ENCODE measurements at regions not wholly inside any gene's neighbourhood (a gene's known extent, or its start where the extent isn't known, plus 50 kb on each side); places are given as distances from the start of the nearest gene placed in this dataset.
"Not testable (repeated sequence)": the region's sequence is repeated elsewhere in the genome, so short reads cannot be mapped to it uniquely, and the experiment has no call there.

- no peak for DNase-seq
These were observed 58.8 kb downstream of the UQCRFS1 start for GRCh38 chr19:29154163-29154562.

DNA sequence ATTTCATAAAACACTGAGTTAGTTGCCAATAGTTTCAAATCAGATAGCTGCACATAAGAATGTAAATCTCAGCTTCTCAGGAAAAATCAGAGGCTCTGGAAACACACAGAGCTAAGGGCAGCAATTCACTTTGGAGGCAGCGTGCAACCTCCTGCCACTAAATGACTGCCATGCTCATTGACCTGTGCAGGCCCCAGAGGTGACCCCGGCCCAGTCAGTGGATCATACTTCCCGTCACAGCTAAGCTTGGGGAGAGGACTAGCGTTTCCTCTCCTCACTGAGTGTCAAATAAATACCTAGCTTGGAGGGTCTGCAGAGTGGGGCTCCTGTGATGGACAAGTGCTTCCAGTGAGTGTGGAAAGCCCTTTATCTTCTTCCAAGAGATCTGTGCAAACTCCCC, 67.2 kb downstream of the UQCRFS1 start:
- no peak for DNase-seq

GRCh38 chr19:29143183-29143582, 69.8 kb downstream of the UQCRFS1 start:
- DNase-seq = no peak

GRCh38 chr19:29139227-29139626, 73.7 kb downstream of the UQCRFS1 start:
- no peak for DNase-seq

DNA sequence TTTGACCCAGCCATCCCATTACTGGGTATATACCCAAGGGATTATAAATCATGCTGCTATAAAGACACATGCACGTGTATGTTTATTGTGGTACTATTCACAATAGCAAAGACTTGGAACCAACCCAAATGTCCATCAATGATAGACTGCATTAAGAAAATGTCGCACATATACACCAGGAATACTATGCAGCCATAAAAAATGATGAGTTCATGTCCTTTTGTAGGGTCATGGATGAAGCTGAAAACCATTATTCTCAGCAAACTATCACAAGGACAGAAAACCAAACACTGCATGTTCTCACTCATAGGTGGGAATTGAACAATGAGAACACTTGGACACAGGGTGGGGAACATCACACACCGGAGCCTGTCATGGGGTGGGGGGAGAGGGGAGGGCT, 74.7 kb downstream of the UQCRFS1 start:
- DNase-seq = not testable (repeated sequence)

- no peak for DNase-seq
These were observed 81.5 kb downstream of the UQCRFS1 start for GRCh38 chr19:29131456-29131855.

DNA sequence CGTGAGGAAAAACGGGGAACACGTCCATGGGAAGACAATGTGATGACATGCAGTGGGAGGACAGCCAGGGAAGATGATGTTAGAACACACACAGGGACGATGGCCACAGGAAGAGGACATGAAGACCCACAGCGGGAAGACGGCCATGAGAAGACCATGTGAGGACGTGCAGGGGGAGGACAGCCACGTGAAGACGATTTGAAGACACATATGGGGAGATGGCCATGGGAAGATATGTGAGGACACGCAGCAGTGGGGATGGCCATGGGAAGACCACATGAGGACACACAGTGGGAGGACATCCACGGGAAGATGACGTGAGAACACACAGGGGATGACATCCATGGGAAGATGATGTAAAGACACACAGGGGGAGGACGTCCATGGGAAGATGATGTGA, 83.8 kb downstream of the UQCRFS1 start:
- DNase-seq = no peak

DNA sequence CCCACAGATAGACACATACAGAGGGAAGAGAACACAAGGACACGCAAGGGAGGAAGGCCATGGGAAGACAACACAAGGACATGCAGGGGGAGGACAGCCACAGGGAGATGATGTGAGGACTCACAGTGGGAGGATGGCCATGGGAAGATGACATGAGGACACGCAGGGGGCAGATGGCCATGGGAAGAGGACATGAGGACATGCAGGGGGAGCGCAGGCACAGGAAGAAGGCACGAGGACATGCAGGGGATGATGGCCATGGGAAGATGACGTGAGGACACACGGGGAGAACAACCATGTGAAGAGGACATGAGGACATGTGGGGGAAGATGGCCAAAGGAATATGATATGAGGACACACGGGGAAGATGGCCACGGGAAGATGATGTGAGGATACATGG, 84.7 kb downstream of the UQCRFS1 start:
- DNase-seq = no peak

GRCh38 chr19:29122185-29122584, 90.8 kb downstream of the UQCRFS1 start:
- DNase-seq = no peak

GRCh38 chr19:29121684-29122083, 91.3 kb downstream of the UQCRFS1 start:
- peak; percentile 50 for DNase-seq

GRCh38 chr19:29120466-29120865, 92.5 kb downstream of the UQCRFS1 start:
- no peak for DNase-seq

DNA sequence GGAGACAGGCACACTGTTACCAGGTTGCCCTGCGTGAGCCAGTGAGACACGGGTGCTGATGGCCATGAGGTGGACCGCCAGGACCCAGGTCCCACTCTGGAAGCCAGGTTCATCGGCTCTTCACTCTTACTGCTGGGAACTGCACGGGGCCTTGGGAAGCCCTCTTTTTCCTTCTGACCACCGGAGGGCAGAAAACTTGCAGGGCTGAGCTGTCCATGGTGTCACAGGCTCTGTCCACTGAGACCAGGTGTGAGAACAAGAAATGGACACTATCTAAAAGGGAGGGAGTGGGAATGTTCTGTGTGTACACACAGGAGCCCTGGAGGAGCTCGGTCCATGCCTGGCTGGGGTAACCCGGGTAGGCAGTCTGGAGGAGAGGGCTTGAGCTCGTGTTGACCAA, 93.4 kb downstream of the UQCRFS1 start:
- DNase-seq = no peak

- no peak for DNase-seq
These were observed 94.6 kb downstream of the UQCRFS1 start for GRCh38 chr19:29118389-29118788.

GRCh38 chr19:29117926-29118325, 95.0 kb downstream of the UQCRFS1 start:
- no peak for DNase-seq

DNA sequence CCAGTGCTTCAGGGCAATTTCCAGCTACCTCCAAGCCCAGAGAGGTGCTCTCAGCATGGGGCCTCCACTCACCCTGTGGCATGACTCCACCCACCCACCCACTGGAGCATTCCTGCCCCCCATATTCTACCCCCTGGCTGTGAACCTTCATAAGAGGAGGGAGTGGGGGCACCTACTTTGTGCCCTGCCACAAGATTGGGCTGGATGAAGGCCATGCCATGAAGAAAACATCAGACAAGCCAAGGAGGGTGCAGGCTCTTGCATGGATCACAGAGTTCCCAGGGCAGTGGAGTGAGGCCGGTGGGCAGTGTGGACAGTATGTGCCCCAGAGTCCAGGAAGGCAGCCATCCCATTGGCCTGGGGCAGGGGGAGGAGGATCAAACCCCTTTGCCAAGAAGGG, 97.8 kb downstream of the UQCRFS1 start:
- no peak for DNase-seq

DNA sequence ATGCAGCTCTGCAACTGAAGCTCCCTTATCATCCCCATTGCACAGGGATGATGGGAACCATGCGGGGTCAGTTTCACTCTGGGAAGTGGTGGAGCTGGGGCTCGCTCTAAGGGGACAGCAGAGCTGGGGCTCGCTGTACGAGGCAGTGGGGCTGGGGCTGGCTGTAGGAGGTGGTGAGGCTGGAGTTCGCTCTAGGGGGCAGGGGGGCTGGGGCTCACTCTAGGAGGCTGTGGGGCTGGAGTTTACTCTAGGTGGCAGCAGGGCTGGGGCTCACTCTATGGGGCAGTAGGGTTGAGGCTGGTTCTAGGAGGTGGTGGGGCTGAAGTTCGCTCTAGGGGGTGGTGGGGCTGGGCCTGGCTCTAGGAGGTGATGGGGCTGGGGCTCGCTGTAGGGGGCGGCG, 99.1 kb downstream of the UQCRFS1 start:
- no peak for DNase-seq

DNA sequence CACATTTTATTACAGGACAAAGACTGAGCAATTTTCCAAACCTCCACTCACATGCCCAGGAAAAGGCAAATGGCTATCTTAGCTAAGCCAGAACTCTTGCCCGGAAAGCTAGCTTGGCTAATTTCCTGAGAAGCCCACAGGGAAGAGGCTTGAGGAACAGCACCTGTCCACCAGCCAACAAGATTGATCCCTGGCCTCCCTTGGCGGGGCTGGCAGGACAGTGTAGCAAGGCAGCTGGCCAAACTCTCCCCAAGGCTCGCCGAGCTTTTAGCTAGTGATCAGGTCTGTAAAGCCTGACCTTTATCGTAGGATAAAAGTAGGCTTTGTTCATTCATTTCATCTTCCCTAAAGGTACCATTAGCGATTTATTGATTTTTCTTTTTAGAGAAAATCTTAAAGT, 101.4 kb downstream of the UQCRFS1 start:
- no peak for DNase-seq

- no peak for DNase-seq
These were observed 105.1 kb downstream of the UQCRFS1 start for GRCh38 chr19:29107831-29108230.

- DNase-seq = no peak
These were observed 106.5 kb downstream of the UQCRFS1 start for GRCh38 chr19:29106346-29106885.

DNA sequence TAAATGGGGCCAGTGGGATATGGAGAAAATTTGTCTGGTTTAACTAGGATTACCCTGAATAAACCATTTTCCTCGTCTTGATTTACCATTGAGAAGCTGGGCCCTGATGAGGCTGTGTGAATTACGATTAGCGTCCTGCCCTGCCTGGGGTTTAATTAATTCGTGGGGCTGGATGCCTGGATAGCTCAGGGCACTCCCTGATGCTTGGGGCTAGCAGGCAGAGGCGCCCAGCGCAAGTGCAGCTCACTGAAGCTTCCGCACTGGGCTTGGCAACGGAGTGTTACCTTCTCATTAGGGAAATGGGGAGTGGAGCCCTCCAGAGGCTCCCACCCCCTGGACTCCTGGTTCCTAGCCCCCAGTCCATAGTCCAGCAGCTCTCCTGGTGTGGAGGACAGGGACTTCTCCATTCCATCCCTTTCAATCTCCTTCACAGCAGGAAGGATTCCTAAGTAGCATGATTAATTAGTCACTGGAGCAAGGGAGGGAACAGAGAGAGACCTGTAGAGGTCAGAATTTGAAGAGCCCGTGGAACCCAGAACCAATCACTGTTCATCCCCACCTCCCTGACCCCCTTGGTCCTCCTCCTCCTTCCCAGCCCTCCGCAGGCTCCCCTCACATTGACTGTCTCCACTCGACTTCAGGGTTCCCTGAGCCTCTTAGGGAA, 107.2 kb downstream of the UQCRFS1 start:
- DNase-seq = no peak

DNA sequence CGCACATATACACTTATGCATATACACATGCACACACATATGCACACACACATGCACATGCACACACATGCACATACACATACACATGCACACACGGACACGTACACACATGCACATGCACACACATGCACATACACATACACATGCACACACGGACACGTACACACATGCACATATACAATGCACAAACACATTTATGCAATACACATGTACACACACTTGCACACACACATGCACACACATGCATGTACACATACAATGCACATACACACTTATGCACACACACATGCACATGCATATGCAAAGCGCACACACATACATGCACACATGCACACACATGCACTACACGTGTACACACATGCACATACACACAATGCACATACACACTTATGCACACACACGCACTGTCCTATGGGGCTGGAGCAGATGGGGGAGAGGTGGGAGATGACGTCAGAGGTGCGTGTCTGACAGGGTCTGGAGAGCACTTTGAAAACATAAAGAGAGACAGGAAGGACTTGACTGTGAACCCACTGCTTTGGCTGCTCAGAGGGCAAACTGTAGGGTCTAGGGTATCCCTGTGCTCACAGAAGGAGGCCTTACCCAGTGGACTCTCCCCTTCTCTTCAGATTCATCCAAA, 108.2 kb downstream of the UQCRFS1 start:
- no peak for DNase-seq

- DNase-seq = no peak
These were observed 114.0 kb downstream of the UQCRFS1 start for GRCh38 chr19:29098863-29099481.

GRCh38 chr19:29098091-29098490, 114.9 kb downstream of the UQCRFS1 start:
- DNase-seq = no peak

DNA sequence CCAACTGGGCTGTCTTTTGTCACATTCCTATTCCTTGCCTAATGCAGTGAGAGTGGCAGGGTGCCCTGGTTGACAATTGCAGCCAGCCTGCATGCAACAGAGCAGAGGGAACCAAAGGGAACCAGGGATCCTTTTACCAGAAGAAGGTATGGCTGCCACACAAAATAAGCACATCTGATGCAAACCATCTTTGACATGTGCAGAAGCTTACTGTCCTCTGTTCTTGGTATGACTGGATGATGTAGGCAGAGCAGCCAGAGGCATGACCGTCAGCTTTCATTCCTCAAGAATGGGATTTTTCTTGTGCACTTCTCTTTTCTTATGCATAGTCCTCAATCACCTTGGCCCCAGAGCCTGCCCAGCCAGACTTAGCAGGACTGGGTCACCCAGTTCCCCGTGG, 116.1 kb downstream of the UQCRFS1 start:
- DNase-seq = no peak

Measured in activated CD8-positive, alpha-beta memory T cell treated with anti-CD3 and anti-CD28 coated beads, Interleukin-2, amount 50 U/mL, for 48 hours (primary cell).